ENCODE measurements at regions not wholly inside any gene's neighbourhood (a gene's known extent, or its start where the extent isn't known, plus 50 kb on each side); places are given as distances from the start of the nearest gene placed in this dataset.

DNA sequence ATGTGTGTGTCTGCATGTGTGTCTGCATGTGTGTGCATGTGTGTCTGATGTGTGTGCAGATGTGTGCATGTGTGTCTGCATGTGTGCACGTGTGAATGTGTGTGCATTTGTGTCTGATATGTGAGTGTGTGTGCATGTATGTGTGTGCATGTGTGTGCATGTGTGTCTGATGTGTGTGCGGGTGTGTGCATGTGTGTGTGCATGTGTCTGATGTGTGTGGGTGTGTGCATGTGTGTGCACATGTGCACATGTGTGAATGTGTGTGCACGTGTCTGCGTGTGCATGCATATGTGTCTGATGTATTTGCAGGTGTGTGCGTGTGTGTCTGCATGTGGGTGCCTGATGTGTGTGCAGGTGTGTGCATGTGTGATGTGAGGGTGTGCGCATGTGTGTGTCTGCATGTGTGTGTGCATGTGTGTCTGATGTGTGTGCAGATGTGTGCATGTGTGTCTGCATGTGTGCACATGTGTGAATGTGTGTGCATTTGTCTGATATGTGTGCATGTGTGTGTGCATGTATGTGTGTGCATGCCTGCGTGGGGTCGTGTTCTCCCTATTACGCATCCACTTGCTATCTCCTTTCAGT, 470.1 kb upstream of the HS6ST1 start:
- no peaks in the 10 kb centered on the region for H3K27me3 ChIP-seq (ENCODE audit: insufficient read depth, low read length)
- no peak overlapping the region for H3K9ac ChIP-seq (ENCODE audit: low read depth, low read length)
- no peaks in the 10 kb centered on the region for H3K36me3 ChIP-seq (ENCODE audit: insufficient read depth, low read depth, low read length)
- peaks cover 3% of the 10 kb centered on the region; the same call in 1 of the 2 replicates for H3K4me1 ChIP-seq (ENCODE audit: insufficient read depth, low read length)
- no peak overlapping the region for H3K4me3 ChIP-seq (ENCODE audit: low read length)
- H3K27ac ChIP-seq (ENCODE audit: low read length): no peak overlapping the region
- no peaks in the 10 kb centered on the region for H3K9me3 ChIP-seq (ENCODE audit: insufficient read depth, low read depth, low read length)

DNA sequence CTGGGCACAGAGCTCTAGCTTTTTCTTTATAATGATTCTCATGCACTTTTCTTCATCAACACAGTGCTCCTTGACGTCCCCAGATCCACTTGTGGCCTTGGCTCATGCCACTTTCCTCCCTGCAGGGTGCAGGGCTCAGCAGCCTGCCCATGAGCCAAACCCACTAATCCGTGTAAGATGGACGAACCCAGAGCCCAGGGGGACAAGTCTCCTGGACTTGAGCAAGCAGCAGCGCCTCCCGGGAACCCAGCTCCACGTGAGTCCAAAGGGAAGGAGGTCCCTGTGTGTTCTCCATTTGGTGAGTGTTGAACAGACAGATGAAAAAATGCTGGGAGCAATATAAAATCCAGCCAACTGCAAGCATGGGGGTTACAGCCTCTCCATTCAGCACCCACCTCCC, 470.6 kb upstream of the HS6ST1 start:
- no peak overlapping the region for H3K27ac ChIP-seq (ENCODE audit: low read length)
- H3K9me3 ChIP-seq (ENCODE audit: insufficient read depth, low read depth, low read length): no peaks in the 10 kb centered on the region
- no peaks in the 10 kb centered on the region for H3K36me3 ChIP-seq (ENCODE audit: insufficient read depth, low read depth, low read length)

DNA sequence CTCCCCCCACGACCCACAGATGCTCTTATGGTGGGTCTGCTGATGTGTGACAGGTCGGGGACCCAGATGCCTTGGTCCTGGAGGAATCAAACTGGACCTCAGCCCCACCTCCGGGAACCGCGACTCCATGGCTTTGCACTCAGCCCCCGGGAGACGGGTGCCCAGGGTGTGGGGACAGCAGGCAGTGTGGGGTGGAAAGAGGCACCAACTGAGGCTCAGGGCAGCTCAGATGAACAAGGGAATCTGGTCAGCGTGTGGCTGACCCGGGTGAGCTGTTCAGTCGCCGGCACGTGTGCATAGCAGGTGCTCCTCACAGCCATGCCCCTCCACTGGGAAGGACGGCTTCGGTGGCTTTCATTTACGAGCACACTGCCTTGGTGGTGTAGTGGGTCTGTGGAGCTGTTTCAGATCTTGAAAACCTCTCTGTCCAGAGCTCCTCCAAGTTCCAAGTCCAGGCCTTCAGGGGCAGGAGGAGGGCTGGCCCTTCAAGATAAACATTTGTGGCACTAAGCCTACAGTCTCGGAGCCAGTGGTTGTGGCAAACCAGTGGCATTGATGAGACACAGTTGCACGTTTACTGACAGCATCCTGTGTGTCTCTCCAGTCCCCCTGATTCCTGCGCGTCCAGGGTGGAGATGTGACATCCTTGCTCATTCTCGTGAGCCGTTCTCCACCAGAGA, 471.2 kb upstream of the HS6ST1 start:
- Histone ChIP-seq H3K27me3 (ENCODE audit: insufficient read depth, low read length) (no peaks in the 10 kb centered on the region), H3K4me1 (ENCODE audit: insufficient read depth, low read length) (peaks cover 3% of the 10 kb centered on the region; the same call in 1 of the 2 replicates), H3K9ac (ENCODE audit: low read depth, low read length) (no peak overlapping the region), H3K36me3 (ENCODE audit: insufficient read depth, low read depth, low read length) (no peaks in the 10 kb centered on the region), H3K4me3 (ENCODE audit: low read length) (no peak overlapping the region), H3K27ac (ENCODE audit: low read length) (no peak overlapping the region), H3K9me3 (ENCODE audit: insufficient read depth, low read depth, low read length) (no peaks in the 10 kb centered on the region)

More for the DNA sequence above, 470.6 kb upstream of the HS6ST1 start:
- H3K9ac ChIP-seq (ENCODE audit: low read depth, low read length): no peak overlapping the region
- H3K27me3 ChIP-seq (ENCODE audit: insufficient read depth, low read length): no peaks in the 10 kb centered on the region
- H3K4me3 ChIP-seq (ENCODE audit: low read length): no peak overlapping the region
- H3K4me1 ChIP-seq (ENCODE audit: insufficient read depth, low read length): peaks cover 3% of the 10 kb centered on the region; the same call in 1 of the 2 replicates

DNA sequence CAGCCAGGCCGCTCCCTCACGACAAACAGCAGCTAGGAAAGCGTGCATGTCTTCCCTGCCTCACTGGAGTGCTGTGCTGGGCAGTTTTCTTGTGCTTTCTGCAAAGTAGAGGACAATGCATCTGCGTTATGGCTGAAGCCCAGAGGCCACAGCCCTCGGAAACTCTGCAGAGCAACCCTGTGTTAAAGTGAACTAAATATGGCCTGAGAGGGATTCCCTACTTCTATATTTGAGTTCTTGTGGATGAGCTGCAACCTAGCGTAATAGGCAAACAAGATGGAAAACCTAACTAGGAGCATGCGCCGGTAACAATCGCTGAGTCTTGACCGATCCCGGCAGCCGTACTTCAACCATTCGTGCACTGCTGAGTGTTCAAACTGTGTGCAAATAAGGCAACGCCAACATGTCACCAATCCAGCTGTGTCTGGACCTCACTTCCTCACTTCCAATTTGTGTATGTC, 471.9 kb upstream of the HS6ST1 start:
- H3K27ac ChIP-seq (ENCODE audit: low read length): no peak overlapping the region

DNA sequence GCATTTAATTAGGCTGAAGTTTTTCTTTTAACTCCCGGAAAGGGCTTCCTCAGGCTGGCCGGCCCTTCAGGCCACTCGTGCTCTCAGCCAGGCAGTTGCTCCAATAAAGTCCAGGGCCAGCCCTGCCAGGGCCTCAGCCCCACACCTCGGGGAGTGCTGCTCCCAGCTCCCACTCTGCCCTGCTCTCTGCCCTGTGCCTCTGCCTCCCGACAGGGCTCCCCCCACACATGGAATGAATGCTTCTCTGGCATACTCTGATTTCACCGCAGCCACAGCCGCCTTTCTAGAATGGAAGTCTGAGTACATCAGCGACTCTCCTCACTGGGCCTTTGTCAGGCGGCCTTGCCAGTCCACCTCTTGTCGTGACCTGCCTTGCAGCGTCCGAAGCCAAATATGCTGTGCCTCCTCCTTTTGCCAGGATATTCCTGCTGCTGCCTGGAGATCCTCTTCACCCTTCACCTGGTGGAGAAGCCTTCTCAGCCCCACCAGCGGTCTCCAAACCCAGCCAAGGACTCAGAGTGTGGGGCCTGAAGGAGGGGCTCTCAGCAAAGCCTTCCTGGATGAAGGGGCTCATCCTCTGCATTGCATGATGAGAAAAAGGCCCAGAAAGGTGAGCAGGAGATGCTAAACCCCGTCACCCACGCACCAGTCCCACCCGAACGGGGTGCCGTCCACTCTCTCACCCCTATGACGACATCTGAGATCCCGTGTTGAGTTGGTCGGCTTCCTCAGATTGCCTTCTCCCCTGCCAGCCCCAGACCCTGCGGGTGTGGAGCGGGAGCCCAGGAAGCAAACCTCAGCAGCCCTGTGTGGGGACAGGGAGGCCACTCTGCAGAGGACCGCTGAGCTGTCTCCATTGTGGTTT, 472.7 kb upstream of the HS6ST1 start:
- no peaks in the 10 kb centered on the region for H3K9me3 ChIP-seq (ENCODE audit: insufficient read depth, low read depth, low read length)
- H3K36me3 ChIP-seq (ENCODE audit: insufficient read depth, low read depth, low read length): no peaks in the 10 kb centered on the region
- no peak overlapping the region for H3K27ac ChIP-seq (ENCODE audit: low read length)
- H3K4me3 ChIP-seq (ENCODE audit: low read length): no peak overlapping the region
- H3K27me3 ChIP-seq (ENCODE audit: insufficient read depth, low read length): no peaks in the 10 kb centered on the region
- no peak overlapping the region for H3K9ac ChIP-seq (ENCODE audit: low read depth, low read length)
- H3K4me1 ChIP-seq (ENCODE audit: insufficient read depth, low read length): peaks cover 2% of the 10 kb centered on the region; the same call in 1 of the 2 replicates

More for the DNA sequence above, 471.9 kb upstream of the HS6ST1 start:
- no peak overlapping the region for H3K9ac ChIP-seq (ENCODE audit: low read depth, low read length)
- H3K4me1 ChIP-seq (ENCODE audit: insufficient read depth, low read length): peaks cover 3% of the 10 kb centered on the region; the same call in 1 of the 2 replicates
- no peak overlapping the region for H3K4me3 ChIP-seq (ENCODE audit: low read length)
- no peaks in the 10 kb centered on the region for H3K36me3 ChIP-seq (ENCODE audit: insufficient read depth, low read depth, low read length)
- H3K27me3 ChIP-seq (ENCODE audit: insufficient read depth, low read length): no peaks in the 10 kb centered on the region
- H3K9me3 ChIP-seq (ENCODE audit: insufficient read depth, low read depth, low read length): no peaks in the 10 kb centered on the region

DNA sequence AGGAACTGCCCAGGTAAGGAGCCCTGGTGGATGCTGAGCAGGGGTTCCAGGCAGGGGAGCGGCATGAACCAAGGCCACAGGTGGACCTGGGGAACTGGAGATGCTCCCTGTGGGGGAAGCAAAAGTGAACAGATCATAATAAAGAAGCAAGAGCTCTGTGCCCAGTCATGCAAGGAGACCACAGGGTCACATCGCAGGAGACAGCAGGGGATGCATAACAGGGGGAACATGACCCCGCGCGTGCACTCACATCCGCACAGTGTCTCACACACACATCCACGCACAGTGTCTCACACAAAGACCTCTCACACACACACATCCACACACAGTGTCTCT, 473.3 kb upstream of the HS6ST1 start:
- Histone ChIP-seq H3K27me3 (ENCODE audit: insufficient read depth, low read length) (no peaks in the 10 kb centered on the region), H3K27ac (ENCODE audit: low read length) (no peak overlapping the region), H3K4me3 (ENCODE audit: low read length) (no peak overlapping the region), H3K36me3 (ENCODE audit: insufficient read depth, low read depth, low read length) (no peaks in the 10 kb centered on the region), H3K4me1 (ENCODE audit: insufficient read depth, low read length) (no peaks in the 10 kb centered on the region; the same call in 1 of the 2 replicates), H3K9me3 (ENCODE audit: insufficient read depth, low read depth, low read length) (no peaks in the 10 kb centered on the region), H3K9ac (ENCODE audit: low read depth, low read length) (no peak overlapping the region)

DNA sequence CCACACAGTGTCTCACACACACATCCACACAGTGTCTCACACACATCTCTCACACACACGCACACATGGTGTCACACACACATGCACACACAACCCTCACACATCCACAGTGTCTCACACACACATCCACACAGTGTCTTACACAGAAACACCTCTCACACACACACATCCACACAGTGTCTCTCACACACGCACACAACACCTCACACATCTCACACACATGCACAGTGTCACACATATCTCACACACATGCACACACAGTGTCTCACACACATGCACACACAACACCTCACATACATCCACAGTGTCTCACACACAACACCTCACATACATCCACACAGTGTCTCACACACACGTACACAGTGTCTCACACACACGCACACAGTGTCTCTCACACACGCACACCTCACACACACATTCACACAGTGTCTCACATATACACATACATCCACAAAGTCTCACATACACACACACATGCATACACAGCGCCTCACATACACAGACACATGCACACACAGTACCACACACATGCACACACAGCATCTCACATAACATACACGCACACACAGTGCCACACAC, 473.9 kb upstream of the HS6ST1 start:
- Histone ChIP-seq H3K36me3 (ENCODE audit: insufficient read depth, low read depth, low read length) (no peaks in the 10 kb centered on the region), H3K27ac (ENCODE audit: low read length) (no peak overlapping the region)

DNA sequence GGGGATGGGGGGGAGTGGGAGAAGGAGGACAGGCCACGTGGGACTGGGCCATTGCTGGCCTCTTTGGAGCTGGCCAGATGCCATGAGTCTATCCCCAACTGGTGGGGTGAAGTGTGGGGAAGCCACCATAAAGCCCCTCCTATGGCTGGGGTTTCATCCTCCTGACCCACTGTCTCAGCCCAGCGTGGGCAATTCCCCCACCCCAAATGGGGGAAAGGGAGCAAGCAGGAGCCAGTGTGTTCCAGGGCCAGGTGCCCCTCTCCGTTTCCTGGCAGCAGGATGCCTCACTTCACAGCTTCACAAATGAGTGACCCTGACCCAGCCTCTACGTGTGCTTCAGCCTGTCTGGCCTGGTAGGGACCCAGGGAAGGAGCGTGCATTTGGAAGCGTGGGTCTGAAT, 474.7 kb upstream of the HS6ST1 start:
- Histone ChIP-seq H3K36me3 (ENCODE audit: insufficient read depth, low read depth, low read length) (no peaks in the 10 kb centered on the region), H3K9ac (ENCODE audit: low read depth, low read length) (no peak overlapping the region), H3K4me3 (ENCODE audit: low read length) (no peak overlapping the region), H3K27me3 (ENCODE audit: insufficient read depth, low read length) (no peaks in the 10 kb centered on the region), H3K27ac (ENCODE audit: low read length) (no peak overlapping the region), H3K9me3 (ENCODE audit: insufficient read depth, low read depth, low read length) (no peaks in the 10 kb centered on the region), H3K4me1 (ENCODE audit: insufficient read depth, low read length) (no peaks in the 10 kb centered on the region)

More for the DNA sequence above, 473.9 kb upstream of the HS6ST1 start:
- no peak overlapping the region for H3K4me3 ChIP-seq (ENCODE audit: low read length)
- H3K9ac ChIP-seq (ENCODE audit: low read depth, low read length): no peak overlapping the region
- H3K27me3 ChIP-seq (ENCODE audit: insufficient read depth, low read length): no peaks in the 10 kb centered on the region
- H3K9me3 ChIP-seq (ENCODE audit: insufficient read depth, low read depth, low read length): no peaks in the 10 kb centered on the region
- no peaks in the 10 kb centered on the region for H3K4me1 ChIP-seq (ENCODE audit: insufficient read depth, low read length)

DNA sequence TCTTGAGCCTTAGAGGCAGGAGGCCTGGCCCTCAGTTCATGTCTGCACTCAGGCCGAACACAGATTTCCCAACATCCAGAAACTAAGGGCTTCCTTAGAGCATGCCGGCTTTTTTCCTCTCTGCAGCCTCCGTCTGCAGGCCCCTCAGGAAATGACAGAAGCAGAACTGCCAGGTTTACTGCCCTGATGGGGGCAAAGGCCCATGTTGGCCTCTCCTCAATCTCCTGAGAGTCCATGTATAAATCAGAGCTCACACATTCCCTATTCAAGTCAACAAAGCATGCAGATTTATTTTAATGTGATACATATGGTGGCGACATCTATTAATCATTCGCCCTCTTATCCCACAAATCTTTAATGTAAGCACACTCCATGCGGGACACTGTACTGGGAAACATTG, 475.6 kb upstream of the HS6ST1 start:
- Histone ChIP-seq H3K4me1 (ENCODE audit: insufficient read depth, low read length) (no peaks in the 10 kb centered on the region), H3K9ac (ENCODE audit: low read depth, low read length) (no peak overlapping the region)

DNA sequence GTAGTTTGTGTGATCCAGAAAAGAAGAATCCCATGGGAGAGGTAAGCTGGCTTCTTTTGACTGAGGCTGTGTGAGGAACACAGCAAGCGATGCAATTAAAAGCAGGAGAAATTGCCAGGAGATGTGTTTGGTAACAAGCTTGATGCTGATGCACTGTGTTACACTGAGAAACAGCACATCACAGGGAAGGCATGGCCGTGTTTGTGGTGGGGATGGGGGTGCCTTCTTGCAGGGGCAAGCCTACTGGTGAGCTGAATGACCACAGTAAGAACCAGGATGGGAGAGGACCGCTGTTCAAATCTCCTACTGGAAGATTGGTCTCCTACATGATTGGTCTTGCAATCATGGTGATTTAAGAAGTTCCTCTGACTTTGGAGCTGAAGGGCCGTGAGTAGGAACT, 477.7 kb upstream of the HS6ST1 start:
- Histone ChIP-seq H3K4me1 (ENCODE audit: insufficient read depth, low read length) (no peaks in the 10 kb centered on the region), H3K36me3 (ENCODE audit: insufficient read depth, low read depth, low read length) (no peaks in the 10 kb centered on the region), H3K9ac (ENCODE audit: low read depth, low read length) (no peak overlapping the region), H3K4me3 (ENCODE audit: low read length) (no peak overlapping the region), H3K9me3 (ENCODE audit: insufficient read depth, low read depth, low read length) (no peaks in the 10 kb centered on the region), H3K27me3 (ENCODE audit: insufficient read depth, low read length) (no peaks in the 10 kb centered on the region), H3K27ac (ENCODE audit: low read length) (no peak overlapping the region)

More for the DNA sequence above, 475.6 kb upstream of the HS6ST1 start:
- Histone ChIP-seq H3K36me3 (ENCODE audit: insufficient read depth, low read depth, low read length) (no peaks in the 10 kb centered on the region), H3K4me3 (ENCODE audit: low read length) (no peak overlapping the region), H3K9me3 (ENCODE audit: insufficient read depth, low read depth, low read length) (no peaks in the 10 kb centered on the region), H3K27ac (ENCODE audit: low read length) (no peak overlapping the region), H3K27me3 (ENCODE audit: insufficient read depth, low read length) (no peaks in the 10 kb centered on the region)

DNA sequence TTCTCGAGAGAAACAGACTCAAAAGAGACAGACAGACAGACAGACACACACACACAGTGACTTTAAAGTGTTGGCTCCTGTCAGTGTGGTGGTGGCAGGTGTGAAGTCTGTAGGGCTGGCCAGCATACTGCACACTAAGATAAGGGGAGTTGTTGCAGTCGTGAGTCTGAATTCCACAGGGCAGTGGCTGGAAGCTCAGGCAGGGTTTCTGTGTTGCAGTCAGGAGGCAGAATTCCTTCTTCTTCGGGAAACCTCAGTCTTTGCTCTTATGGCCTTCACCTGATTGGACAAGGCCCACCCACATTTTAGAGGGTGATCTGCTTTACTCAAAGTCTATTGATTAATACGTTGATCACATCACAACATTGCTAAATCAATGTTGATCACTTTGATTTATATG, 478.4 kb upstream of the HS6ST1 start:
- H3K4me1 ChIP-seq (ENCODE audit: insufficient read depth, low read length): no peaks in the 10 kb centered on the region
- H3K27me3 ChIP-seq (ENCODE audit: insufficient read depth, low read length): no peaks in the 10 kb centered on the region
- H3K9me3 ChIP-seq (ENCODE audit: insufficient read depth, low read depth, low read length): no peaks in the 10 kb centered on the region
- H3K27ac ChIP-seq (ENCODE audit: low read length): no peak overlapping the region
- H3K9ac ChIP-seq (ENCODE audit: low read depth, low read length): no peak overlapping the region
- H3K4me3 ChIP-seq (ENCODE audit: low read length): no peak overlapping the region
- no peaks in the 10 kb centered on the region for H3K36me3 ChIP-seq (ENCODE audit: insufficient read depth, low read depth, low read length)
